Posterior cingulate gyrus (tissue), 11 donors: ENCODE measurements at regions not wholly inside any gene's neighbourhood (a gene's known extent, or its start where the extent isn't known, plus 50 kb on each side); places are given as distances from the start of the nearest gene placed in this dataset.
"Not testable (repeated sequence)": the region's sequence is repeated elsewhere in the genome, so short reads cannot be mapped to it uniquely, and the experiment has no call there.

Source experiments
- DNase-seq, 10 donors: peaks; one replicate each; pipeline versions ENCODE4 v3.0.0 to v3.0.0-alpha.2; 2020 to 2021; ENCODE audit warnings: mixed read lengths in 3 of 10
- intact Hi-C: fragments of 100-400 bp; cut with DNase I; formaldehyde crosslinking; loops from one replicate; pipeline ENCODE4 v1.15.1; 2023

GRCh38 chr5:84518862-84519261 is 134.2 kb upstream of the EDIL3 start:
- intact Hi-C loops, result no loop called here
- no peak for DNase-seq

- intact Hi-C loops, result no loop called here
- peak in 2 of 10 donors; percentile 63 to 75 for DNase-seq
Measured at GRCh38 chr5:84518370-84518769, 133.7 kb upstream of the EDIL3 start.

GRCh38 chr5:84506625-84507024 is 121.9 kb upstream of the EDIL3 start:
- intact Hi-C loops, result no loop called here

GRCh38 chr5:84494453-84494852 is 109.8 kb upstream of the EDIL3 start:
- DNase-seq, result no peak
- intact Hi-C loops, result no loop called here

More at GRCh38 chr5:84506625-84507024, 121.9 kb upstream of the EDIL3 start:
- DNase-seq, result no peak

- intact Hi-C loops, result no loop called here
- no peak for DNase-seq
Measured at GRCh38 chr5:84487963-84488362, 103.3 kb upstream of the EDIL3 start.

GRCh38 chr5:84480873-84481637 is 96.4 kb upstream of the EDIL3 start:
- intact Hi-C loops, result no loop called here
- DNase-seq, result no peak

- DNase-seq, result no peak
- intact Hi-C loops, result no loop called here
Measured at GRCh38 chr5:84478603-84479002, 93.9 kb upstream of the EDIL3 start.

GRCh38 chr5:84477485-84477884 is 92.8 kb upstream of the EDIL3 start:
- intact Hi-C loops, result no loop called here
- DNase-seq, result no peak

- intact Hi-C loops, result no loop called here
- no peak for DNase-seq
Measured at GRCh38 chr5:84474126-84474525, 89.4 kb upstream of the EDIL3 start.

- intact Hi-C loops, result no loop called here
- DNase-seq, result no peak
Measured at GRCh38 chr5:84453405-84453804, 68.7 kb upstream of the EDIL3 start.

GRCh38 chr5:84450617-84451414 is 66.1 kb upstream of the EDIL3 start:
- intact Hi-C loops, result loop anchor here (2.0 kb wide), 1 partner anchor 522 kb away; no protein-coding TSS in a partner anchor
- DNase-seq, result no peak

GRCh38 chr5:84445049-84445685 is 60.5 kb upstream of the EDIL3 start:
- no peak for DNase-seq
- intact Hi-C loops, result no loop called here

- intact Hi-C loops, result no loop called here
- no peak for DNase-seq
Measured at GRCh38 chr5:84438456-84438855, 53.8 kb upstream of the EDIL3 start.

- DNase-seq, result no peak
- intact Hi-C loops, result no loop called here
Measured at GRCh38 chr5:84437673-84438315, 53.1 kb upstream of the EDIL3 start.

GRCh38 chr5:84436866-84437265 is 52.2 kb upstream of the EDIL3 start:
- intact Hi-C loops, result no loop called here
- no peak for DNase-seq

GRCh38 chr5:84435861-84436346 is 51.2 kb upstream of the EDIL3 start:
- intact Hi-C loops, DNase-seq: not testable (repeated sequence)
